ENCODE measurements at regions not wholly inside any gene's neighbourhood (a gene's known extent, or its start where the extent isn't known, plus 50 kb on each side); places are given as distances from the start of the nearest gene placed in this dataset.

DNA sequence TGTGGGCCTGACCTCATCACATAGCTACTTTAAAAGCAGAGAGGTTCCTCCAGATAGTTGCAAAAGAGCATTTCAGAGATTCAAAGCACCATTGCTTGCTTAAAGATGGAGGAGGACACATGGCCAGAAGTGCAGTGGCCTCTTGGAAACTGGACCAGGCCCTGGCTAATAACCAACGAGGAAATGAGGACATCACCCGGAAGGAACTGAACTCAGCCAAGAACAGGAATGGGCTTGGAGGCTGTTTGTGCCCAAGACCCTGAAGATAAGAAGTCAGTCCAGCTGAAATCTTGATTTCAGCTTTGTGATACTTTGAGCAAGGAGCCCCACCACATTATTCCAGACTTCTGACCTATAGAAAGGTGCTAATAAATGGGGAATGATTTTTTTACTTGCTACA, 437.0 kb downstream of the PTPRC start:
- no peaks in the 10 kb centered on the region for H3K36me3 Mint-ChIP-seq (ENCODE audit: low read depth)
- no peak for DNase-seq (ENCODE audit: low read depth, low spot score)

DNA sequence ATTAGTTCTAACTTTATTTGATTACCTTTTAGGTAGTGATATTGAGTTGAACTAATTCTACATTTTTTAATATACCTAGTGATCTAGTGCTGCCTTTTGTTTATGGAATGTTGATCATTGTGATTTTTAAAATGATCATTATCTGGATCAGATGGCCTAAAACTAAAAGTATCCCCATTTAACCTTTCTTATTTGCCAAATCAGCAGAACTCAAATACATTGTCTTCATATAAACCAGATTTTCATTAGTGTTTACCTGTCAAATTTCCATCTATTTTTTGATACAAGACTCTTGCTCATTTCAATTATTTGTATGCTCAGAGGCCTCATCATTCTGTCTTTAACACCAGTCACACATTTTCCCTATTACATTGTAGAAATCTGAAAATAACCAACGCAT, 441.2 kb downstream of the PTPRC start:
- H3K9me3 Mint-ChIP-seq: no peaks in the 10 kb centered on the region
- no peaks in the 10 kb centered on the region for H3K27me3 Mint-ChIP-seq (ENCODE audit: low read depth)
- no peak overlapping the region for H3K27ac Mint-ChIP-seq (ENCODE audit: unreplicated experiment)
- H3K4me3 Mint-ChIP-seq: no peak overlapping the region
- H3K4me1 Mint-ChIP-seq: peaks cover 3% of the 10 kb centered on the region
- TF ChIP-seq, protein P1, sequence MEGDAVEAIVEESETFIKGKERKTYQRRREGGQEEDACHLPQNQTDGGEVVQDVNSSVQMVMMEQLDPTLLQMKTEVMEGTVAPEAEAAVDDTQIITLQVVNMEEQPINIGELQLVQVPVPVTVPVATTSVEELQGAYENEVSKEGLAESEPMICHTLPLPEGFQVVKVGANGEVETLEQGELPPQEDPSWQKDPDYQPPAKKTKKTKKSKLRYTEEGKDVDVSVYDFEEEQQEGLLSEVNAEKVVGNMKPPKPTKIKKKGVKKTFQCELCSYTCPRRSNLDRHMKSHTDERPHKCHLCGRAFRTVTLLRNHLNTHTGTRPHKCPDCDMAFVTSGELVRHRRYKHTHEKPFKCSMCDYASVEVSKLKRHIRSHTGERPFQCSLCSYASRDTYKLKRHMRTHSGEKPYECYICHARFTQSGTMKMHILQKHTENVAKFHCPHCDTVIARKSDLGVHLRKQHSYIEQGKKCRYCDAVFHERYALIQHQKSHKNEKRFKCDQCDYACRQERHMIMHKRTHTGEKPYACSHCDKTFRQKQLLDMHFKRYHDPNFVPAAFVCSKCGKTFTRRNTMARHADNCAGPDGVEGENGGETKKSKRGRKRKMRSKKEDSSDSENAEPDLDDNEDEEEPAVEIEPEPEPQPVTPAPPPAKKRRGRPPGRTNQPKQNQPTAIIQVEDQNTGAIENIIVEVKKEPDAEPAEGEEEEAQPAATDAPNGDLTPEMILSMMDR (conservative IDR thresholded peaks at IDR 0.05): no peak
- no peaks in the 10 kb centered on the region for H3K36me3 Mint-ChIP-seq (ENCODE audit: low read depth)
- DNase-seq (ENCODE audit: low read depth, low spot score): no peak

More for the DNA sequence above, 437.0 kb downstream of the PTPRC start:
- Mint-ChIP-seq H3K4me1 (no peaks in the 10 kb centered on the region), H3K27me3 (ENCODE audit: low read depth) (no peaks in the 10 kb centered on the region), H3K4me3 (no peak overlapping the region), H3K27ac (ENCODE audit: unreplicated experiment) (no peak overlapping the region), H3K9me3 (no peaks in the 10 kb centered on the region)
- TF ChIP-seq, protein P1 (conservative IDR thresholded peaks at IDR 0.05): no peak

GRCh38 chr1:199081739-199082138, 442.9 kb downstream of the PTPRC start:
- TF ChIP-seq, protein P1 (conservative IDR thresholded peaks at IDR 0.05): no peak
- Mint-ChIP-seq H3K27ac (ENCODE audit: unreplicated experiment) (no peak overlapping the region), H3K27me3 (ENCODE audit: low read depth) (no peaks in the 10 kb centered on the region)

GRCh38 chr1:199082778-199083389, 444.0 kb downstream of the PTPRC start:
- Mint-ChIP-seq H3K36me3 (ENCODE audit: low read depth) (no peaks in the 10 kb centered on the region), H3K27me3 (ENCODE audit: low read depth) (no peaks in the 10 kb centered on the region), H3K9me3 (no peaks in the 10 kb centered on the region), H3K4me3 (no peak overlapping the region), H3K27ac (ENCODE audit: unreplicated experiment) (no peak overlapping the region), H3K4me1 (peaks cover 3% of the 10 kb centered on the region)
- DNase-seq (ENCODE audit: low read depth, low spot score): no peak
- TF ChIP-seq, protein P1 (conservative IDR thresholded peaks at IDR 0.05): no peak

More at GRCh38 chr1:199081739-199082138, 442.9 kb downstream of the PTPRC start:
- DNase-seq (ENCODE audit: low read depth, low spot score): no peak
- Mint-ChIP-seq H3K4me3 (no peak overlapping the region), H3K9me3 (no peaks in the 10 kb centered on the region), H3K4me1 (peaks cover 3% of the 10 kb centered on the region), H3K36me3 (ENCODE audit: low read depth) (no peaks in the 10 kb centered on the region)

DNA sequence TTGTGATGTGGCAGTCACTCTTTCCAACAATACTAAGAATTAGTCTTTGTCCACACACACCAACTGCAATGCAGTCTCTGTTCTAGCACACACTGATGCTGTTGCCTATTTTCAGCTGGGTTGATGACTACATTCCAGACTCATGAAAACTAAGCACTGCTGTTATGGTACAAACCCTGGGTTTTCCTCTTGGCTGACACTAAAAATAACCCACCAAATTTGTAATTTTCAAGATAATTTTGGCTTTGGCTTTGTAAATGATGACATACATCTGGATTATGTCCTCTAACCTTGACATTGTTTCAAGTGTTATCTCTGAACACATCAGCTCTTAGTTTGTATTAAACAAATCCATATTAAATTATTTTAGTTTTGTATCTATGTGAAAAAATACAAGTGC, 444.8 kb downstream of the PTPRC start:
- Mint-ChIP-seq H3K4me1 (peaks cover 3% of the 10 kb centered on the region), H3K9me3 (no peaks in the 10 kb centered on the region), H3K27me3 (ENCODE audit: low read depth) (no peaks in the 10 kb centered on the region), H3K4me3 (no peak overlapping the region), H3K27ac (ENCODE audit: unreplicated experiment) (no peak overlapping the region), H3K36me3 (ENCODE audit: low read depth) (no peaks in the 10 kb centered on the region)
- TF ChIP-seq, protein P1 (conservative IDR thresholded peaks at IDR 0.05): no peak
- no peak for DNase-seq (ENCODE audit: low read depth, low spot score)

Data from neural crest cell (in vitro differentiated cells).